IMR-90 (cell line): ENCODE measurements at regions not wholly inside any gene's neighbourhood (a gene's known extent, or its start where the extent isn't known, plus 50 kb on each side); places are given as distances from the start of the nearest gene placed in this dataset.

Experiments used
- ATAC-seq: fragments of 200-7000 bp; cut with Tn5 transposase; 2 replicates; pipeline ENCODE4 v1.9.1; 2020; ENCODE audit warnings: low read depth, mild to moderate bottlenecking, moderate library complexity
- BruUV-seq: library from RNA; stranded (reverse); fragments of 400-500 nt; replicated peaks from 2 replicates; lab custom pipeline; 2021; lab: Mats Ljungman, UMichigan
- CTCF ChIA-PET: fragments of 300-600 bp; formaldehyde crosslinking; extraction: SDS; loops from one replicate; lab custom pipeline; 2021; ENCODE audit warnings: antibody characterized with exemption; lab: Yijun Ruan, JAX
- POLR2A ChIA-PET: fragments of 300-600 bp; sonication (Branson Sonifier 250); formaldehyde crosslinking; loops from one replicate; lab custom pipeline; 2022; ENCODE audit warnings: antibody characterized with exemption; ENCODE audit not compliant: unreplicated experiment; lab: Charles Lee
- DNase-seq: peaks from one replicate; pipeline ENCODE4 v3.0.0; 2013
- H2AFZ ChIP-seq: replicated peaks from 2 replicates; pipeline ENCODE3; 2013; ENCODE audit warnings: low read length, mild to moderate bottlenecking; ENCODE audit not compliant: poor library complexity
- H2AK5ac ChIP-seq: 2 replicates; pipeline ENCODE4 v1.6.1; 2013; ENCODE audit warnings: low read depth, low read length, inconsistent platforms
- H2AK9ac ChIP-seq: replicated peaks from 2 replicates; pipeline ENCODE3; 2013; ENCODE audit warnings: mild to moderate bottlenecking, low read depth, low read length, moderate library complexity; ENCODE audit not compliant: poor library complexity
- H2BK120ac ChIP-seq: 2 replicates; pipeline ENCODE4 v1.6.1; 2013; ENCODE audit warnings: low read depth, low read length, inconsistent platforms
- H2BK15ac ChIP-seq: 3 replicates; pipeline ENCODE4 v1.6.1; 2013; ENCODE audit warnings: low read depth, low read length, inconsistent platforms
- H2BK20ac ChIP-seq: 2 replicates; pipeline ENCODE4 v1.6.1; 2013; ENCODE audit warnings: low read depth, mild to moderate bottlenecking, inconsistent platforms, low read length, moderate library complexity
- H2BK5ac ChIP-seq: 2 replicates; pipeline ENCODE4 v1.6.1; 2013; ENCODE audit warnings: mild to moderate bottlenecking, low read depth, low read length, inconsistent platforms; ENCODE audit not compliant: poor library complexity, severe bottlenecking
- H3K14ac ChIP-seq: replicated peaks from 2 replicates; pipeline ENCODE4 v1.6.1; 2013; ENCODE audit warnings: low read depth, low read length, inconsistent platforms
- H3K18ac ChIP-seq: 2 replicates; pipeline ENCODE4 v1.6.1; 2013; ENCODE audit warnings: low read depth, low read length, control low read depth
- H3K23ac ChIP-seq: 2 replicates; pipeline ENCODE4 v1.6.1; 2013; ENCODE audit warnings: low read depth, low read length, inconsistent platforms
- H3K27ac ChIP-seq: 2 replicates; pipeline ENCODE4 v1.5.1; 2013; ENCODE audit warnings: mild to moderate bottlenecking, control low read depth, low read length; ENCODE audit not compliant: insufficient read depth
- H3K27me3 ChIP-seq: 2 replicates; pipeline ENCODE4 v1.6.1; 2013; ENCODE audit warnings: low read length; ENCODE audit not compliant: control insufficient read depth, insufficient read depth
- H3K36me3 ChIP-seq: 2 replicates; pipeline ENCODE4 v1.6.1; 2013; ENCODE audit warnings: low read length, mixed read lengths; ENCODE audit not compliant: control insufficient read depth, insufficient read depth
- H3K4ac ChIP-seq: 2 replicates; pipeline ENCODE4 v1.6.1; 2013; ENCODE audit warnings: low read depth, low read length, inconsistent platforms
- H3K4me1 ChIP-seq: 2 replicates; pipeline ENCODE4 v1.6.1; 2013; ENCODE audit warnings: low read length, mixed read lengths; ENCODE audit not compliant: control insufficient read depth, insufficient read depth
- H3K4me2 ChIP-seq: 2 replicates; pipeline ENCODE4 v1.6.1; 2013; ENCODE audit warnings: low read depth, mild to moderate bottlenecking, control low read depth, low read length, moderate library complexity
- H3K4me3 ChIP-seq: 2 replicates; pipeline ENCODE4 v1.5.1; 2013; ENCODE audit warnings: low read depth, mild to moderate bottlenecking, control low read depth, low read length, moderate library complexity; ENCODE audit not compliant: insufficient read depth
- H3K56ac ChIP-seq: 2 replicates; pipeline ENCODE4 v1.6.1; 2013; ENCODE audit warnings: low read length, inconsistent platforms; ENCODE audit not compliant: insufficient read depth; ENCODE audit errors: extremely low read depth
- H3K79me1 ChIP-seq, 2 experiments: 2 replicates each; pipeline ENCODE4 v1.6.1; 2013; ENCODE audit warnings: low read length in 2 of 2, inconsistent platforms in 1 of 2, low read depth in 1 of 2
- H3K9ac ChIP-seq: 2 replicates; pipeline ENCODE4 v1.6.1; 2013; ENCODE audit warnings: low read depth, low read length, control low read depth
- H3K9me1 ChIP-seq: 2 replicates; pipeline ENCODE4 v1.6.1; 2013; ENCODE audit warnings: low read length, inconsistent platforms; ENCODE audit not compliant: insufficient read depth
- H3K9me3 ChIP-seq: 2 replicates; pipeline ENCODE4 v1.6.1; 2013; ENCODE audit warnings: low read length; ENCODE audit not compliant: control insufficient read depth, insufficient read depth
- H4K20me1 ChIP-seq: 2 replicates; pipeline ENCODE4 v1.6.1; 2013; ENCODE audit warnings: low read length, inconsistent platforms; ENCODE audit not compliant: insufficient read depth
- H4K5ac ChIP-seq: 2 replicates; pipeline ENCODE4 v1.6.1; 2013; ENCODE audit warnings: mild to moderate bottlenecking, low read depth, low read length, control low read depth
- H4K8ac ChIP-seq, 2 experiments: 2 replicates each; pipeline ENCODE4 v1.6.1; 2013; ENCODE audit warnings: low read depth in 2 of 2, low read length in 2 of 2, control low read depth in 1 of 2, inconsistent platforms in 1 of 2
- H4K91ac ChIP-seq: 2 replicates; pipeline ENCODE4 v1.6.1; 2013; ENCODE audit warnings: low read depth, low read length, inconsistent platforms; ENCODE audit not compliant: insufficient read depth
- MXI1 ChIP-seq: IDR thresholded peaks from 2 replicates; pipeline ENCODE4 v1.6.1; 2012; ENCODE audit warnings: low read depth, mild to moderate bottlenecking, low read length, moderate library complexity, borderline replicate concordance
- POLR2A ChIP-seq: IDR thresholded peaks from 2 replicates; pipeline ENCODE4 v1.6.1; 2012; ENCODE audit warnings: mild to moderate bottlenecking, low read depth, low read length
- RAD21 ChIP-seq: IDR thresholded peaks from 2 replicates; pipeline ENCODE4 v1.6.1; 2012; ENCODE audit warnings: low read length, improper control_type of control experiment
- USF2 ChIP-seq: fragments of 150-350 bp; IDR thresholded peaks from 2 replicates; pipeline ENCODE4 v1.6.1; 2017; ENCODE audit warnings: mild to moderate bottlenecking, antibody characterized with exemption, low read length, low read depth
- WGBS, 2 experiments: methylation state at CpG; one replicate each; pipeline versions ENCODE4 v1.1.5 to v1.1.7; 2013; ENCODE audit warnings: missing lambda C conversion rate in 2 of 2; ENCODE audit not compliant: insufficient read length in 1 of 2; ENCODE audit errors: extremely low coverage in 2 of 2; 5-methylcytosine and 5-hydroxymethylcytosine counted together
- dilution Hi-C: fragments of 300-500 bp; cut with HindIII; formaldehyde crosslinking; loops from one replicate; pipeline ENCODE4 v1.14.3; 2018; ENCODE audit warnings: low sequenced_read_pairs; ENCODE audit not compliant: unreplicated experiment
- in situ Hi-C: fragments of 300-500 bp; cut with MboI; formaldehyde crosslinking; loops from 3 replicates; pipeline ENCODE4 v1.14.3; 2019; ENCODE audit warnings: low sequenced_read_pairs, inconsistent platforms, mixed read lengths
- intact Hi-C: fragments of 100-400 bp; cut with micrococcal nuclease; formaldehyde crosslinking; loops from 2 replicates; pipeline ENCODE4 v1.10.0; 2022

GRCh38 chr12:5187136-5187535 is 143.5 kb downstream of the KCNA5 start:
- H2AFZ ChIP-seq: no peak overlapping the region
- H2BK15ac ChIP-seq: no peak overlapping the region
- ATAC-seq: no peak
- H2AK9ac ChIP-seq: no peak overlapping the region
- no peak overlapping the region for H2BK20ac ChIP-seq
- H3K56ac ChIP-seq: no peak overlapping the region
- H3K14ac ChIP-seq: no peak overlapping the region
- H3K36me3 ChIP-seq: no peaks in the 10 kb centered on the region
- in situ Hi-C loops: no loop called here
- dilution Hi-C loops: no loop called here
- DNase-seq: no peak
- TF ChIP-seq MXI1 (no peak), RAD21 (no peak), POLR2A (no peak), USF2 (no peak)
- POLR2A ChIA-PET: no interaction called here
- no peak overlapping the region for H3K23ac ChIP-seq
- CTCF ChIA-PET: no interaction called here
- H2AK5ac ChIP-seq: no peak overlapping the region
- H3K79me1 ChIP-seq: no peaks in the 10 kb centered on the region
- no peak overlapping the region for H3K4me3 ChIP-seq
- H2BK5ac ChIP-seq: no peak overlapping the region
- no peaks in the 10 kb centered on the region for H3K9me3 ChIP-seq
- no peak overlapping the region for H3K18ac ChIP-seq
- no peaks in the 10 kb centered on the region for H3K4me1 ChIP-seq
- no peak overlapping the region for H4K8ac ChIP-seq
- BruUV-seq: no TSS peak
- no peaks in the 10 kb centered on the region for H3K27me3 ChIP-seq
- no peak overlapping the region for H2BK120ac ChIP-seq
- H3K4ac ChIP-seq: no peak overlapping the region
- no peak overlapping the region for H3K27ac ChIP-seq
- no peaks in the 10 kb centered on the region; the same call in 1 of the 2 replicates for H3K9me1 ChIP-seq
- H3K9ac ChIP-seq: no peak overlapping the region
- no CpG with 5 or more reads among the region's 2 CpGs for WGBS, 2 experiments
- H4K91ac ChIP-seq: no peak overlapping the region
- intact Hi-C loops: no loop called here
- H3K4me2 ChIP-seq: no peak overlapping the region
- H4K5ac ChIP-seq: no peak overlapping the region
- H4K20me1 ChIP-seq: no peaks in the 10 kb centered on the region
